ENCODE measurements at regions not wholly inside any gene's neighbourhood (a gene's known extent, or its start where the extent isn't known, plus 50 kb on each side); places are given as distances from the start of the nearest gene placed in this dataset.

DNA sequence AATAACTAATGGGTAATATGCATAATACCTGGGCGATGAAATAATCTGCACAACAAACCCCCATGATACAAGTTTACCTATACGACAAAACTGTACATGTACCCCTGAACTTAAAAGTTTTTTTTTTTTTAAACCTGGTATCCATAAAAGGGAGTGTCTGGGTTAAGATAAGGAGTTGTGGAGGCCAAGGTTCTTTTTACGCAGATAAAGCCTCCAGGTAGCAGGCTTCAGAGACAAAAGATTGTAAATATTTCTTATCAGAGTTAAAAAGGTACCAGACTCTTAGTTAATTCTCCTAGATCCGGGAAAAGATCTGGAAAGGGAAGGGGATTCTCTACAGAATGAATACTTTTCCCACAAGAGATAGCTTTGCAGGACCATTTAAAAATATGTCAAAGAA is 259.4 kb upstream of the SSTR1 start:
- Histone ChIP-seq H2AFZ (ENCODE audit: low read depth, low read length) (no peak overlapping the region), H3K9me3 (replicated peaks; ENCODE audit: control insufficient read depth, insufficient read depth, low read length) (no peaks in the 10 kb centered on the region), H3K27me3 (ENCODE audit: control insufficient read depth in 2 of 2, insufficient read depth in 2 of 2, low read length in 2 of 2) (no peaks in the 10 kb centered on the region), H3K9me1 (replicated peaks; ENCODE audit: control insufficient read depth, extremely low read depth, insufficient read depth, low read length) (no peaks in the 10 kb centered on the region), H3K4me1 (ENCODE audit: control insufficient read depth, extremely low read depth, insufficient read depth, low read length) (no peaks in the 10 kb centered on the region), H3K79me2 (ENCODE audit: control insufficient read depth, insufficient read depth, low read length) (no peaks in the 10 kb centered on the region), H3K27ac (ENCODE audit: insufficient read depth, low read depth, low read length) (no peak overlapping the region), H3K4me2 (ENCODE audit: insufficient read depth, low read length) (no peak overlapping the region), H3K9ac (replicated peaks; ENCODE audit: extremely low read depth, insufficient read depth, low read length) (no peak overlapping the region), H4K20me1 (replicated peaks; ENCODE audit: control insufficient read depth, extremely low read depth, insufficient read depth, low read length) (no peaks in the 10 kb centered on the region), H3K36me3 (ENCODE audit: control insufficient read depth in 2 of 2, extremely low read depth in 1 of 2, insufficient read depth in 2 of 2, low read length in 2 of 2) (no peaks in the 10 kb centered on the region), H3K4me3 (replicated peaks in 1 of 3; ENCODE audit: insufficient read depth in 1 of 3, low read depth in 1 of 3, low read length in 3 of 3) (no peak overlapping the region)
- intact Hi-C loops (cut with micrococcal nuclease): no loop called here
- dilution Hi-C loops (cut with MboI; ENCODE audit: extremely low pct_ligation_motif_present, low sequenced_read_pairs): no loop called here
- ChIA-PET CTCF (no interaction called here), POLR2A (no interaction called here)
- TF ChIP-seq, protein P1, sequence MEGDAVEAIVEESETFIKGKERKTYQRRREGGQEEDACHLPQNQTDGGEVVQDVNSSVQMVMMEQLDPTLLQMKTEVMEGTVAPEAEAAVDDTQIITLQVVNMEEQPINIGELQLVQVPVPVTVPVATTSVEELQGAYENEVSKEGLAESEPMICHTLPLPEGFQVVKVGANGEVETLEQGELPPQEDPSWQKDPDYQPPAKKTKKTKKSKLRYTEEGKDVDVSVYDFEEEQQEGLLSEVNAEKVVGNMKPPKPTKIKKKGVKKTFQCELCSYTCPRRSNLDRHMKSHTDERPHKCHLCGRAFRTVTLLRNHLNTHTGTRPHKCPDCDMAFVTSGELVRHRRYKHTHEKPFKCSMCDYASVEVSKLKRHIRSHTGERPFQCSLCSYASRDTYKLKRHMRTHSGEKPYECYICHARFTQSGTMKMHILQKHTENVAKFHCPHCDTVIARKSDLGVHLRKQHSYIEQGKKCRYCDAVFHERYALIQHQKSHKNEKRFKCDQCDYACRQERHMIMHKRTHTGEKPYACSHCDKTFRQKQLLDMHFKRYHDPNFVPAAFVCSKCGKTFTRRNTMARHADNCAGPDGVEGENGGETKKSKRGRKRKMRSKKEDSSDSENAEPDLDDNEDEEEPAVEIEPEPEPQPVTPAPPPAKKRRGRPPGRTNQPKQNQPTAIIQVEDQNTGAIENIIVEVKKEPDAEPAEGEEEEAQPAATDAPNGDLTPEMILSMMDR (IDR thresholded peaks at IDR 0.05; ENCODE audit: extremely low read depth in 1 of 2, insufficient read depth in 1 of 2, low read depth in 1 of 2, low read length in 2 of 2): no peak
- no peak for TF ChIP-seq POLR2A (IDR thresholded peaks at IDR 0.05; ENCODE audit: low read depth, low read length)
- TF ChIP-seq, protein P2, sequence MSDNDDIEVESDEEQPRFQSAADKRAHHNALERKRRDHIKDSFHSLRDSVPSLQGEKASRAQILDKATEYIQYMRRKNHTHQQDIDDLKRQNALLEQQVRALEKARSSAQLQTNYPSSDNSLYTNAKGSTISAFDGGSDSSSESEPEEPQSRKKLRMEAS (IDR thresholded peaks at IDR 0.05; ENCODE audit: insufficient read depth, insufficient read length): no peak
- no peak for TF ChIP-seq FOS (IDR thresholded peaks at IDR 0.05; ENCODE audit: borderline replicate concordance, insufficient read depth, low read length)
- TF ChIP-seq MYC (IDR thresholded peaks at IDR 0.05; ENCODE audit: low read depth, low read length): no peak
- no peak for TF ChIP-seq POLR2AphosphoS5 (IDR thresholded peaks at IDR 0.05; ENCODE audit: insufficient read depth, low read depth, low read length)
- TF ChIP-seq GATA2 (IDR thresholded peaks at IDR 0.05; ENCODE audit: insufficient read depth, insufficient read length, low read depth, low read length): no peak
- TF ChIP-seq EZH2 (IDR thresholded peaks at IDR 0.05; ENCODE audit: borderline replicate concordance, low read depth, low read length, severe bottlenecking): no peak
- TF ChIP-seq JUN (IDR thresholded peaks at IDR 0.05; ENCODE audit: borderline replicate concordance, insufficient read depth, insufficient read length, low read depth): no peak
- BruUV-seq (replicated peaks): no TSS peak
- DNase-seq (ENCODE audit: low read depth, low spot score) (no peak), FAIRE-seq (no peak)
